Keratinocyte (primary cell): ENCODE measurements at regions not wholly inside any gene's neighbourhood (a gene's known extent, or its start where the extent isn't known, plus 50 kb on each side); places are given as distances from the start of the nearest gene placed in this dataset.

ENCODE experiments used
- EZH2 ChIP-seq: IDR thresholded peaks from one replicate; pipeline ENCODE4 v1.6.1; 2012; ENCODE audit warnings: inconsistent platforms, mild to moderate bottlenecking, low read length, moderate library complexity
- TF ChIP-seq, protein P1 (sequence below), 3 experiments: IDR thresholded peaks in 1 of 3; conservative IDR thresholded peaks in 1 of 3; optimal IDR thresholded peaks in 1 of 3; 2 replicates in 2 of 3; 3 replicates in 1 of 3; pipeline versions ENCODE3 to v1.5.1; 2011; ENCODE audit warnings: low read length in 3 of 3, mild to moderate bottlenecking in 3 of 3, moderate library complexity in 2 of 3, control low read depth in 1 of 3, inconsistent platforms in 1 of 3; ENCODE audit not compliant: insufficient read depth in 2 of 3; ENCODE audit errors: extremely low read depth in 1 of 3

DNA sequence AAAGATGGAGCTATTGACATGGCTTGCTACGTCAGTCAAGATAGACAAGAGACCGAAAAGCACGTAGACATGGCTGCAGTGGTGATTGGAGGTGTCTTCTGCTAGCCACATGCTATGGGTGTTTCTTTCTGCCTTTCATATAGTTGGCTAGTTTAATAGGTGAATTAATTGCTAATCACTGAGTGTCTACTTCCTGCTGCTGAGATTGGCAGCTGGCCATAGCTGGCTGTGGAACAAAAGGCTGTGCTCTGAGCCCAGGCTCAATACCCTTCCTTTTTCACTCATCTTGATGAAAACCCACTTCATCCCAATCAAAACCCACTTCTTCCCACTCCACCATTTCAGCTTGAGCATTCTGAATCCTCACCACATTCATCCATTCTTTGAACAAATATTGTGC, 221.4 kb upstream of the MAF start:
- TF ChIP-seq, protein P1, sequence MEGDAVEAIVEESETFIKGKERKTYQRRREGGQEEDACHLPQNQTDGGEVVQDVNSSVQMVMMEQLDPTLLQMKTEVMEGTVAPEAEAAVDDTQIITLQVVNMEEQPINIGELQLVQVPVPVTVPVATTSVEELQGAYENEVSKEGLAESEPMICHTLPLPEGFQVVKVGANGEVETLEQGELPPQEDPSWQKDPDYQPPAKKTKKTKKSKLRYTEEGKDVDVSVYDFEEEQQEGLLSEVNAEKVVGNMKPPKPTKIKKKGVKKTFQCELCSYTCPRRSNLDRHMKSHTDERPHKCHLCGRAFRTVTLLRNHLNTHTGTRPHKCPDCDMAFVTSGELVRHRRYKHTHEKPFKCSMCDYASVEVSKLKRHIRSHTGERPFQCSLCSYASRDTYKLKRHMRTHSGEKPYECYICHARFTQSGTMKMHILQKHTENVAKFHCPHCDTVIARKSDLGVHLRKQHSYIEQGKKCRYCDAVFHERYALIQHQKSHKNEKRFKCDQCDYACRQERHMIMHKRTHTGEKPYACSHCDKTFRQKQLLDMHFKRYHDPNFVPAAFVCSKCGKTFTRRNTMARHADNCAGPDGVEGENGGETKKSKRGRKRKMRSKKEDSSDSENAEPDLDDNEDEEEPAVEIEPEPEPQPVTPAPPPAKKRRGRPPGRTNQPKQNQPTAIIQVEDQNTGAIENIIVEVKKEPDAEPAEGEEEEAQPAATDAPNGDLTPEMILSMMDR (optimal IDR thresholded peaks at IDR 0.05 in 1 of 3, IDR thresholded peaks at IDR 0.05 in 1 of 3, conservative IDR thresholded peaks at IDR 0.05 in 1 of 3; ENCODE audit: extremely low read depth in 1 of 3, insufficient read depth in 2 of 3, low read length in 3 of 3), result no peak
- TF ChIP-seq EZH2, result no peak
